MM.1S (cell line): ENCODE measurements at regions not wholly inside any gene's neighbourhood (a gene's known extent, or its start where the extent isn't known, plus 50 kb on each side); places are given as distances from the start of the nearest gene placed in this dataset.

Experiments
- DNase-seq: peaks from one replicate; pipeline ENCODE4 v3.0.0-alpha.2; 2015
- H2AFZ ChIP-seq: fragments of 300-600 bp; sonication (generic); 2 replicates; pipeline ENCODE4 v1.6.0; 2016; ENCODE audit warnings: antibody characterized with exemption, low read length
- H3F3A ChIP-seq: fragments of 300-600 bp; sonication (generic); 2 replicates; pipeline ENCODE4 v1.6.1; 2016; ENCODE audit warnings: mild to moderate bottlenecking, antibody characterized with exemption, low read length, moderate library complexity, mixed read lengths; ENCODE audit not compliant: insufficient read depth
- H3K27ac ChIP-seq: fragments of 300-600 bp; sonication (generic); 2 replicates; pipeline ENCODE4 v1.5.1; 2016; ENCODE audit warnings: mild to moderate bottlenecking, low read length
- H3K27me3 ChIP-seq: fragments of 300-600 bp; sonication (generic); replicated peaks from 2 replicates; pipeline ENCODE4 v1.6.0; 2016; ENCODE audit warnings: low read length; ENCODE audit not compliant: insufficient read depth
- H3K36me3 ChIP-seq: fragments of 300-600 bp; sonication (generic); replicated peaks from 2 replicates; pipeline ENCODE4 v1.6.1; 2016; ENCODE audit warnings: mild to moderate bottlenecking, low read length, mixed read lengths; ENCODE audit not compliant: insufficient read depth
- H3K4me1 ChIP-seq: fragments of 300-600 bp; sonication (generic); 2 replicates; pipeline ENCODE4 v1.6.1; 2016; ENCODE audit warnings: low read length, mixed read lengths
- H3K4me2 ChIP-seq: fragments of 300-600 bp; sonication (generic); 2 replicates; pipeline ENCODE4 v1.6.0; 2016; ENCODE audit warnings: low read depth, low read length
- H3K4me3 ChIP-seq: fragments of 300-600 bp; sonication (generic); 2 replicates; pipeline ENCODE4 v1.5.1; 2016; ENCODE audit warnings: low read length, mixed read lengths
- H3K79me2 ChIP-seq: fragments of 300-600 bp; sonication (generic); 2 replicates; pipeline ENCODE4 v1.6.1; 2016; ENCODE audit warnings: mixed run types, low read length, mixed read lengths
- H3K9ac ChIP-seq: fragments of 300-600 bp; sonication (generic); 2 replicates; pipeline ENCODE4 v1.6.1; 2016; ENCODE audit warnings: low read length, mixed read lengths
- H3K9me2 ChIP-seq: fragments of 300-600 bp; sonication (generic); replicated peaks from 2 replicates; pipeline ENCODE4 v1.6.1; 2016; ENCODE audit warnings: mild to moderate bottlenecking, low read length, mixed read lengths; ENCODE audit not compliant: insufficient read depth
- H3K9me3 ChIP-seq: fragments of 300-600 bp; sonication (generic); replicated peaks from 2 replicates; pipeline ENCODE4 v1.6.1; 2016; ENCODE audit warnings: mild to moderate bottlenecking, low read length, mixed read lengths; ENCODE audit not compliant: insufficient read depth
- H4K20me1 ChIP-seq: fragments of 300-600 bp; sonication (generic); 2 replicates; pipeline ENCODE4 v1.6.1; 2016; ENCODE audit warnings: mild to moderate bottlenecking, low read length, moderate library complexity, mixed read lengths; ENCODE audit not compliant: insufficient read depth
- CTCF ChIP-seq: fragments of 300-600 bp; sonication (generic); IDR thresholded peaks from 2 replicates; pipeline ENCODE4 v1.5.1; 2016; ENCODE audit warnings: antibody characterized with exemption, low read length, mixed read lengths
- EZH2 ChIP-seq: fragments of 300-600 bp; sonication (generic); optimal IDR thresholded peaks from 2 replicates; pipeline ENCODE3; 2017; ENCODE audit warnings: low read depth, mild to moderate bottlenecking, antibody characterized with exemption, low read length, mixed read lengths
- EZH2phosphoT487 ChIP-seq: fragments of 300-600 bp; sonication (generic); IDR thresholded peaks from 2 replicates; pipeline ENCODE4 v1.6.1; 2018; ENCODE audit warnings: antibody characterized with exemption, low read length

GRCh38 chr10:130363899-130364445 lies 227.8 kb downstream of the GLRX3 start:
- Histone ChIP-seq H3K9me3 (no peaks in the 10 kb centered on the region), H3K27ac (no peak overlapping the region), H3F3A (no peaks in the 10 kb centered on the region), H2AFZ (no peak overlapping the region), H3K9me2 (no peaks in the 10 kb centered on the region), H3K27me3 (no peaks in the 10 kb centered on the region), H4K20me1 (no peaks in the 10 kb centered on the region), H3K36me3 (no peaks in the 10 kb centered on the region), H3K4me1 (no peaks in the 10 kb centered on the region; the same call in 1 of the 2 replicates), H3K9ac (no peak overlapping the region), H3K4me2 (no peak overlapping the region), H3K79me2 (no peaks in the 10 kb centered on the region), H3K4me3 (no peak overlapping the region)
- TF ChIP-seq CTCF = no peak
- DNase-seq = no peak

GRCh38 chr10:130364631-130365411 lies 228.6 kb downstream of the GLRX3 start:
- no peaks in the 10 kb centered on the region for H3K9me2 ChIP-seq
- no peak overlapping the region for H3K27ac ChIP-seq
- H3K79me2 ChIP-seq = no peaks in the 10 kb centered on the region
- no peak overlapping the region for H2AFZ ChIP-seq
- no peak overlapping the region for H3K4me3 ChIP-seq
- no peaks in the 10 kb centered on the region for H3F3A ChIP-seq
- no peaks in the 10 kb centered on the region for H3K4me1 ChIP-seq
- no peaks in the 10 kb centered on the region for H4K20me1 ChIP-seq
- no peak for DNase-seq
- no peaks in the 10 kb centered on the region for H3K36me3 ChIP-seq
- TF ChIP-seq EZH2 (no peak), EZH2phosphoT487 (no peak)
- no peaks in the 10 kb centered on the region for H3K9me3 ChIP-seq
- H3K4me2 ChIP-seq = no peak overlapping the region
- H3K27me3 ChIP-seq = no peaks in the 10 kb centered on the region
- no peak overlapping the region for H3K9ac ChIP-seq

DNA sequence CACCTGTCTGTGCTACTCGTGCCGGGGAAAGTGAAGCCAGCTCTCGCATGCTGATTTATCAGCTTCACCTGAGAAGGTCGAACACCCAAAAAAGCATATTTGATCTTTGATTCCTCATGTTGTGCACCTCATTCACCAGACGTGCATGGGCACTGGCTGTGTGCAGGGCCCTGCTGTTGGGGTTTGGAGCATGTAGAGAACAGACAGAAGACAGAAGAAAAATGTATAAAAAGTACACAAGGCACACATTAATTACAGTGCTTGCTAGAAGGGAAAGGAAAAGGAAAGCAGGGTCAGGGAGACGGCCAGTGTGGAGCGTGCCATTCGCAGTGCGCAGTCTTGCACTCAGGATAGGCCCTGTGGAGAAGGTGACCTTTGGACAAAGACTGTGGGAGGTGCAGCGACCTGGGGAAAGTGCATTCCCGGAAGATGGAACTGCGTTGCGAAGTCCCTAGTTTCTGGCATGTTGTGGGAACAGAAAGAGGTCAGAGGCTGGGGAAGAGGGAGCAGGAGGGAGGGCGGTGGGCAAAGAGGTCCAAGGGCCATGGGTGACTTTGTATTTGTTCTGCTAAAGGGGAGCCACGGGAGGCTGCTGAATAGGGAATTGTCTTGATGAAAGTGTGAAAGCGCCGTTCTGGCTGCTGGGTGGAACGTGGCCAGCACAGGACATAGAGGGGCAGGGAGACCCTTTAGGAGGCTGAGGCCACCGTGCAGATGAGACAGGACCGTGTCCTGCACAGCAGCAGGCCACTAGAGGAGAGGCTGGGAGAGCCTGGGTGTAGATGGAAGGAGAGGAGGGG lies 232.8 kb downstream of the GLRX3 start:
- Histone ChIP-seq H3K27me3 (no peaks in the 10 kb centered on the region), H3K4me1 (0 out of 2 replicates have a peak, but pooled peaks cover 4% of the 10 kb centered on the region), H4K20me1 (no peaks in the 10 kb centered on the region), H3K36me3 (no peaks in the 10 kb centered on the region), H3K9me2 (no peaks in the 10 kb centered on the region), H3K79me2 (no peaks in the 10 kb centered on the region), H3F3A (no peaks in the 10 kb centered on the region), H3K9me3 (no peaks in the 10 kb centered on the region), H3K4me3 (no peak overlapping the region), H3K9ac (no peak overlapping the region), H3K4me2 (no peak overlapping the region), H3K27ac (no peak overlapping the region), H2AFZ (no peak overlapping the region)
- TF ChIP-seq EZH2 (no peak), EZH2phosphoT487 (no peak), CTCF (no peak)
- DNase-seq = no peak
